ENCODE measurements at regions not wholly inside any gene's neighbourhood (a gene's known extent, or its start where the extent isn't known, plus 50 kb on each side); places are given as distances from the start of the nearest gene placed in this dataset.

DNA sequence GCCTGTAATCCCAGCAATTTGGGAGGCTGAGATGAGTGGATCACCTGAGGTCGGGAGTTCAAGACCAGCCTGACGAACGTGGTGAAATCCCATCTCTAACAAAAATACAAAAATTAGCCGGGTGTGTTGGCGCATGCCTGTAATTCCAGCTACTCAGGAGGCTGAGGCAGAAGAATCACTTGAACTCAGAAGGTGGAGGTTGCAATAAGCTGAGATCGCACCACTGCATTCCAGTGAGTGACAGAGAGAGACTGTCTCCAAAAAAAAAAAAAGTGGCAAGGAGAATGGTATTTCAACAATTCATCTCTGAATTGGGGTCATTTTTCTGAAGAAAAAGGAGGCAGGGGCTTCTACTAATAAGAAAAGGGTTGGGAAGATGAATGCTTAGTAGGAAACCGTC lies 111.5 kb upstream of the NHSL1 start:
- TF ChIP-seq, protein P1, sequence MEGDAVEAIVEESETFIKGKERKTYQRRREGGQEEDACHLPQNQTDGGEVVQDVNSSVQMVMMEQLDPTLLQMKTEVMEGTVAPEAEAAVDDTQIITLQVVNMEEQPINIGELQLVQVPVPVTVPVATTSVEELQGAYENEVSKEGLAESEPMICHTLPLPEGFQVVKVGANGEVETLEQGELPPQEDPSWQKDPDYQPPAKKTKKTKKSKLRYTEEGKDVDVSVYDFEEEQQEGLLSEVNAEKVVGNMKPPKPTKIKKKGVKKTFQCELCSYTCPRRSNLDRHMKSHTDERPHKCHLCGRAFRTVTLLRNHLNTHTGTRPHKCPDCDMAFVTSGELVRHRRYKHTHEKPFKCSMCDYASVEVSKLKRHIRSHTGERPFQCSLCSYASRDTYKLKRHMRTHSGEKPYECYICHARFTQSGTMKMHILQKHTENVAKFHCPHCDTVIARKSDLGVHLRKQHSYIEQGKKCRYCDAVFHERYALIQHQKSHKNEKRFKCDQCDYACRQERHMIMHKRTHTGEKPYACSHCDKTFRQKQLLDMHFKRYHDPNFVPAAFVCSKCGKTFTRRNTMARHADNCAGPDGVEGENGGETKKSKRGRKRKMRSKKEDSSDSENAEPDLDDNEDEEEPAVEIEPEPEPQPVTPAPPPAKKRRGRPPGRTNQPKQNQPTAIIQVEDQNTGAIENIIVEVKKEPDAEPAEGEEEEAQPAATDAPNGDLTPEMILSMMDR (IDR thresholded peaks at IDR 0.05; ENCODE audit: insufficient read depth, low read depth, low read length), result no peak
- no peak for TF ChIP-seq EZH2 (IDR thresholded peaks at IDR 0.05; ENCODE audit: insufficient read depth, low read length)
